ENCODE measurements at regions not wholly inside any gene's neighbourhood (a gene's known extent, or its start where the extent isn't known, plus 50 kb on each side); places are given as distances from the start of the nearest gene placed in this dataset.
A peak's percentile ranks its signal among the peaks of the same experiment; 100 is the strongest.

GRCh38 chr1:199170711-199171110 lies 531.9 kb downstream of the PTPRC start:
- DNase-seq, result no peak

GRCh38 chr1:199172171-199173124 lies 533.6 kb downstream of the PTPRC start:
- no peak for DNase-seq

- peak; percentile 65 for DNase-seq
These were observed 534.5 kb downstream of the PTPRC start for GRCh38 chr1:199173356-199173755.

GRCh38 chr1:199174336-199174735 lies 535.5 kb downstream of the PTPRC start:
- DNase-seq, result no peak

- DNase-seq, result no peak
These were observed 537.9 kb downstream of the PTPRC start for GRCh38 chr1:199176713-199177112.

- DNase-seq, result no peak
These were observed 538.4 kb downstream of the PTPRC start for GRCh38 chr1:199177241-199177640.

GRCh38 chr1:199178646-199179045 lies 539.8 kb downstream of the PTPRC start:
- no peak for DNase-seq

GRCh38 chr1:199182186-199182843 lies 543.5 kb downstream of the PTPRC start:
- DNase-seq, result no peak

GRCh38 chr1:199184180-199184579 lies 545.3 kb downstream of the PTPRC start:
- DNase-seq, result no peak

- DNase-seq, result no peak
These were observed 556.0 kb downstream of the PTPRC start for GRCh38 chr1:199194862-199195261.

GRCh38 chr1:199197695-199198094 lies 558.9 kb downstream of the PTPRC start:
- no peak for DNase-seq

GRCh38 chr1:199202331-199202730 lies 563.5 kb downstream of the PTPRC start:
- no peak for DNase-seq

GRCh38 chr1:199204231-199204630 lies 565.4 kb downstream of the PTPRC start:
- DNase-seq, result no peak

- DNase-seq, result no peak
These were observed 567.1 kb downstream of the PTPRC start for GRCh38 chr1:199205740-199206441.

- DNase-seq, result no peak
These were observed 570.0 kb downstream of the PTPRC start for GRCh38 chr1:199208847-199209246.

GRCh38 chr1:199218065-199218464 lies 579.2 kb downstream of the PTPRC start:
- DNase-seq, result peak; percentile 33

GRCh38 chr1:199218533-199218932 lies 579.7 kb downstream of the PTPRC start:
- no peak for DNase-seq

- DNase-seq, result no peak
These were observed 581.2 kb downstream of the PTPRC start for GRCh38 chr1:199220031-199220430.

- no peak for DNase-seq
These were observed 582.7 kb downstream of the PTPRC start for GRCh38 chr1:199221371-199222150.

GRCh38 chr1:199223936-199224335 lies 585.1 kb downstream of the PTPRC start:
- DNase-seq, result no peak

- peak; percentile 65 for DNase-seq
These were observed 587.3 kb downstream of the PTPRC start for GRCh38 chr1:199226163-199226562.

- DNase-seq, result no peak
These were observed 603.3 kb downstream of the PTPRC start for GRCh38 chr1:199242147-199242546.

GRCh38 chr1:199242601-199243000 lies 603.8 kb downstream of the PTPRC start:
- DNase-seq, result no peak

Data from CD4-positive, alpha-beta T cell treated with Interleukin-10 for 1 hour (primary cell).